ENCODE measurements at regions not wholly inside any gene's neighbourhood (a gene's known extent, or its start where the extent isn't known, plus 50 kb on each side); places are given as distances from the start of the nearest gene placed in this dataset.

- no peak for DNase-seq
- 33% methylated on average over 2 of the region's 6 CpGs for WGBS (ENCODE audit: low lambda C conversion rate)
- CTCF ChIA-PET, result no interaction called here
These were observed 258.7 kb downstream of the DLL1 start for GRCh38 chr6:170032197-170032596.

More at GRCh38 chr6:170032197-170032596, 258.7 kb downstream of the DLL1 start:
- no peaks in the 10 kb centered on the region for H4K20me1 ChIP-seq (ENCODE audit: insufficient read depth)
- POLR2A ChIA-PET, result no interaction called here
- no peaks in the 10 kb centered on the region for H3K9me2 ChIP-seq
- H3K4me1 ChIP-seq (ENCODE audit: control insufficient read depth in 1 of 2, insufficient read depth in 2 of 2, low read depth in 1 of 2, low read length in 1 of 2), result peaks cover 0 to 14% of the 10 kb centered on the region in 2 experiments; a peak in 1 of 4 replicates
- H3K4me3 ChIP-seq (ENCODE audit: low read depth in 2 of 2, low read length in 1 of 2), result no peak overlapping the region
- no peak overlapping the region for H3K27ac ChIP-seq (ENCODE audit: low read depth in 2 of 2, low read length in 1 of 2)
- H2AFZ ChIP-seq (ENCODE audit: low read depth), result no peak overlapping the region
- H3K36me3 ChIP-seq (replicated peaks in 1 of 2; ENCODE audit: control insufficient read depth in 1 of 2, insufficient read depth in 2 of 2, low read length in 1 of 2), result no peaks in the 10 kb centered on the region
- no peak for TF ChIP-seq CHD2 (IDR thresholded peaks at IDR 0.05; ENCODE audit: low read length, partially characterized antibody)
- TF ChIP-seq, protein P1, sequence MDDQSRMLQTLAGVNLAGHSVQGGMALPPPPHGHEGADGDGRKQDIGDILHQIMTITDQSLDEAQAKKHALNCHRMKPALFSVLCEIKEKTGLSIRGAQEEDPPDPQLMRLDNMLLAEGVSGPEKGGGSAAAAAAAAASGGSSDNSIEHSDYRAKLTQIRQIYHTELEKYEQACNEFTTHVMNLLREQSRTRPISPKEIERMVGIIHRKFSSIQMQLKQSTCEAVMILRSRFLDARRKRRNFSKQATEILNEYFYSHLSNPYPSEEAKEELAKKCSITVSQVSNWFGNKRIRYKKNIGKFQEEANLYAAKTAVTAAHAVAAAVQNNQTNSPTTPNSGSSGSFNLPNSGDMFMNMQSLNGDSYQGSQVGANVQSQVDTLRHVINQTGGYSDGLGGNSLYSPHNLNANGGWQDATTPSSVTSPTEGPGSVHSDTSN (IDR thresholded peaks at IDR 0.05), result no peak
- TF ChIP-seq TCF12 (IDR thresholded peaks at IDR 0.05), result no peak
- TF ChIP-seq, protein P2, sequence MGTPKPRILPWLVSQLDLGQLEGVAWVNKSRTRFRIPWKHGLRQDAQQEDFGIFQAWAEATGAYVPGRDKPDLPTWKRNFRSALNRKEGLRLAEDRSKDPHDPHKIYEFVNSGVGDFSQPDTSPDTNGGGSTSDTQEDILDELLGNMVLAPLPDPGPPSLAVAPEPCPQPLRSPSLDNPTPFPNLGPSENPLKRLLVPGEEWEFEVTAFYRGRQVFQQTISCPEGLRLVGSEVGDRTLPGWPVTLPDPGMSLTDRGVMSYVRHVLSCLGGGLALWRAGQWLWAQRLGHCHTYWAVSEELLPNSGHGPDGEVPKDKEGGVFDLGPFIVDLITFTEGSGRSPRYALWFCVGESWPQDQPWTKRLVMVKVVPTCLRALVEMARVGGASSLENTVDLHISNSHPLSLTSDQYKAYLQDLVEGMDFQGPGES (IDR thresholded peaks at IDR 0.05; ENCODE audit: low read depth, low read length), result no peak
- no peak for TF ChIP-seq GABPA (IDR thresholded peaks at IDR 0.05; ENCODE audit: low read depth)
- no peak for TF ChIP-seq RXRA (IDR thresholded peaks at IDR 0.05; ENCODE audit: borderline replicate concordance, low read depth)
- TF ChIP-seq ELF1 (IDR thresholded peaks at IDR 0.05), result no peak
- no peak for TF ChIP-seq USF2 (IDR thresholded peaks at IDR 0.05; ENCODE audit: borderline replicate concordance, low read depth, low read length)
- no peak for TF ChIP-seq CTCF (IDR thresholded peaks at IDR 0.05)
- TF ChIP-seq, protein P3, sequence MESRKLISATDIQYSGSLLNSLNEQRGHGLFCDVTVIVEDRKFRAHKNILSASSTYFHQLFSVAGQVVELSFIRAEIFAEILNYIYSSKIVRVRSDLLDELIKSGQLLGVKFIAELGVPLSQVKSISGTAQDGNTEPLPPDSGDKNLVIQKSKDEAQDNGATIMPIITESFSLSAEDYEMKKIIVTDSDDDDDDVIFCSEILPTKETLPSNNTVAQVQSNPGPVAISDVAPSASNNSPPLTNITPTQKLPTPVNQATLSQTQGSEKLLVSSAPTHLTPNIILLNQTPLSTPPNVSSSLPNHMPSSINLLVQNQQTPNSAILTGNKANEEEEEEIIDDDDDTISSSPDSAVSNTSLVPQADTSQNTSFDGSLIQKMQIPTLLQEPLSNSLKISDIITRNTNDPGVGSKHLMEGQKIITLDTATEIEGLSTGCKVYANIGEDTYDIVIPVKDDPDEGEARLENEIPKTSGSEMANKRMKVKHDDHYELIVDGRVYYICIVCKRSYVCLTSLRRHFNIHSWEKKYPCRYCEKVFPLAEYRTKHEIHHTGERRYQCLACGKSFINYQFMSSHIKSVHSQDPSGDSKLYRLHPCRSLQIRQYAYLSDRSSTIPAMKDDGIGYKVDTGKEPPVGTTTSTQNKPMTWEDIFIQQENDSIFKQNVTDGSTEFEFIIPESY (IDR thresholded peaks at IDR 0.05; ENCODE audit: borderline replicate concordance, low read depth), result no peak
- no peak for TF ChIP-seq GATA2 (CRISPR knock-in tag; IDR thresholded peaks at IDR 0.05)
- TF ChIP-seq EP300 (IDR thresholded peaks at IDR 0.05; ENCODE audit: borderline replicate concordance in 1 of 2, low read depth in 1 of 2, low read length in 1 of 2), result no peak
- H3K9me3 ChIP-seq, result no peaks in the 10 kb centered on the region
- H3K79me2 ChIP-seq (ENCODE audit: insufficient read depth), result no peaks in the 10 kb centered on the region
- H3K4me2 ChIP-seq, result no peak overlapping the region
- no peaks in the 10 kb centered on the region for H3K27me3 ChIP-seq (ENCODE audit: insufficient read depth)
- H3K9ac ChIP-seq, result no peak overlapping the region
- H3F3A ChIP-seq (replicated peaks; ENCODE audit: insufficient read depth), result no peaks in the 10 kb centered on the region

All from SK-N-SH (cell line).